Tibial nerve (tissue), 4 donors: ENCODE measurements at regions not wholly inside any gene's neighbourhood (a gene's known extent, or its start where the extent isn't known, plus 50 kb on each side); places are given as distances from the start of the nearest gene placed in this dataset.

Experiments used
- DNase-seq, 2 donors: peaks; one replicate each; pipeline ENCODE4 v3.0.0-alpha.2; 2019; ENCODE audit warnings: low spot score in 2 of 2
- H3K27ac ChIP-seq, 4 donors: fragments of 200-600 bp; sonication (generic) in 3 of 4; one replicate each; pipeline ENCODE4 v1.5.1; 2017 to 2019; ENCODE audit warnings: mild to moderate bottlenecking in 1 of 4
- H3K27me3 ChIP-seq, 2 donors: fragments of 200-600 bp; sonication (generic) in 1 of 2; one replicate each; pipeline versions ENCODE4 v1.5.1 to v1.6.0; 2017 to 2019
- H3K36me3 ChIP-seq, 3 donors: fragments of 200-600 bp; sonication (generic); one replicate each; pipeline ENCODE4 v1.5.1; 2018 to 2019
- H3K4me1 ChIP-seq, 4 donors: fragments of 200-600 bp; sonication (generic) in 3 of 4; one replicate each; pipeline ENCODE4 v1.5.1; 2017 to 2019
- H3K4me3 ChIP-seq, 4 donors: fragments of 200-600 bp; sonication (generic) in 3 of 4; one replicate each; pipeline ENCODE4 v1.5.1; 2017 to 2019; ENCODE audit warnings: mild to moderate bottlenecking in 1 of 4, moderate library complexity in 1 of 4
- H3K9me3 ChIP-seq, 4 donors: fragments of 200-600 bp; sonication (generic) in 3 of 4; one replicate each; pipeline ENCODE4 v1.5.1; 2017 to 2019
- CTCF ChIP-seq, 5 experiments: fragments of 200-600 bp in 3 of 5; fragments of 450-650 bp in 2 of 5; sonication (generic) in 3 of 5; IDR thresholded peaks; one replicate each; pipeline ENCODE4 v1.5.1; 2016 to 2019; ENCODE audit warnings: antibody characterized with exemption in 5 of 5, mild to moderate bottlenecking in 3 of 5, moderate library complexity in 2 of 5
- EP300 ChIP-seq, 2 donors: sonication (generic); formaldehyde crosslinking; IDR thresholded peaks; one replicate each; pipeline ENCODE4 v1.6.1; 2017; ENCODE audit warnings: antibody characterized with exemption in 2 of 2, mild to moderate bottlenecking in 1 of 2
- POLR2A ChIP-seq, 2 donors: fragments of 450-650 bp; IDR thresholded peaks; one replicate each; pipeline ENCODE4 v1.6.1; 2017; ENCODE audit warnings: antibody characterized with exemption in 2 of 2, mild to moderate bottlenecking in 2 of 2, moderate library complexity in 2 of 2
- WGBS, 2 donors: methylation state at CpG; one replicate each; pipeline ENCODE4 v1.1.5; 2018; 5-methylcytosine and 5-hydroxymethylcytosine counted together

- Histone ChIP-seq H3K36me3 (no peaks in the 10 kb centered on the region), H3K27me3 (no peaks in the 10 kb centered on the region), H3K9me3 (peaks cover 0 to 13% (median 0%) of the 10 kb centered on the region in 4 donors), H3K4me1 (no peaks in the 10 kb centered on the region), H3K27ac (no peak overlapping the region), H3K4me3 (no peak overlapping the region)
- DNase-seq: no peak
- WGBS, 2 donors: 76 to 80% methylated on average over 4 of the region's 4 CpGs
- TF ChIP-seq EP300 (IDR thresholded peaks at IDR 0.05) (no peak), POLR2A (IDR thresholded peaks at IDR 0.05) (no peak), CTCF (IDR thresholded peaks at IDR 0.05) (no peak)
Measured at GRCh38 chr9:30197954-30198353, 2186.5 kb upstream of the ACO1 start.

GRCh38 chr9:30198463-30199309, 2185.8 kb upstream of the ACO1 start:
- Histone ChIP-seq H3K36me3 (no peaks in the 10 kb centered on the region), H3K4me3 (no peak overlapping the region), H3K4me1 (no peaks in the 10 kb centered on the region), H3K27ac (no peak overlapping the region), H3K9me3 (peaks cover 0 to 13% (median 0%) of the 10 kb centered on the region in 4 donors), H3K27me3 (no peaks in the 10 kb centered on the region)
- no peak for TF ChIP-seq EP300 (IDR thresholded peaks at IDR 0.05)
- TF ChIP-seq POLR2A (IDR thresholded peaks at IDR 0.05): no peak
- TF ChIP-seq CTCF (IDR thresholded peaks at IDR 0.05): no peak
- 86 to 89% methylated on average over 22 to 24 of the region's 24 CpGs for WGBS, 2 donors
- DNase-seq: no peak

- no peaks in the 10 kb centered on the region for H3K36me3 ChIP-seq
- no peaks in the 10 kb centered on the region for H3K4me1 ChIP-seq
- H3K9me3 ChIP-seq: peaks cover 0 to 13% (median 0%) of the 10 kb centered on the region in 4 donors
- TF ChIP-seq POLR2A (IDR thresholded peaks at IDR 0.05) (no peak), EP300 (IDR thresholded peaks at IDR 0.05) (no peak), CTCF (IDR thresholded peaks at IDR 0.05) (no peak)
- 73 to 100% methylated on average over 2 to 3 of the region's 3 CpGs for WGBS, 2 donors
- no peaks in the 10 kb centered on the region for H3K27me3 ChIP-seq
- DNase-seq: no peak
- no peak overlapping the region for H3K4me3 ChIP-seq
- H3K27ac ChIP-seq: no peak overlapping the region
Measured at GRCh38 chr9:30201024-30201423, 2183.4 kb upstream of the ACO1 start.

GRCh38 chr9:30235068-30235467, 2149.4 kb upstream of the ACO1 start:
- H3K4me1 ChIP-seq: no peaks in the 10 kb centered on the region
- H3K9me3 ChIP-seq: no peaks in the 10 kb centered on the region
- WGBS, 2 donors: 82 to 84% methylated on average over 4 of the region's 4 CpGs
- no peaks in the 10 kb centered on the region for H3K36me3 ChIP-seq
- H3K4me3 ChIP-seq: no peak overlapping the region
- TF ChIP-seq POLR2A (IDR thresholded peaks at IDR 0.05): no peak
- no peak for TF ChIP-seq CTCF (IDR thresholded peaks at IDR 0.05)
- TF ChIP-seq EP300 (IDR thresholded peaks at IDR 0.05): no peak
- H3K27me3 ChIP-seq: no peaks in the 10 kb centered on the region
- DNase-seq: no peak
- H3K27ac ChIP-seq: no peak overlapping the region

- no peak for TF ChIP-seq EP300 (IDR thresholded peaks at IDR 0.05)
- TF ChIP-seq POLR2A (IDR thresholded peaks at IDR 0.05): no peak
- TF ChIP-seq CTCF (IDR thresholded peaks at IDR 0.05): no peak
- no peaks in the 10 kb centered on the region for H3K4me1 ChIP-seq
- no peaks in the 10 kb centered on the region for H3K36me3 ChIP-seq
- H3K9me3 ChIP-seq: no peaks in the 10 kb centered on the region
- WGBS, 2 donors: 82 to 95% methylated on average over 2 of the region's 2 CpGs
- DNase-seq: no peak
- H3K27ac ChIP-seq: no peak overlapping the region
- no peaks in the 10 kb centered on the region for H3K27me3 ChIP-seq
- H3K4me3 ChIP-seq: no peak overlapping the region
Measured at GRCh38 chr9:30235564-30235963, 2148.9 kb upstream of the ACO1 start.
